ENCODE measurements at regions not wholly inside any gene's neighbourhood (a gene's known extent, or its start where the extent isn't known, plus 50 kb on each side); places are given as distances from the start of the nearest gene placed in this dataset.
"Not testable (repeated sequence)": the region's sequence is repeated elsewhere in the genome, so short reads cannot be mapped to it uniquely, and the experiment has no call there.

DNA sequence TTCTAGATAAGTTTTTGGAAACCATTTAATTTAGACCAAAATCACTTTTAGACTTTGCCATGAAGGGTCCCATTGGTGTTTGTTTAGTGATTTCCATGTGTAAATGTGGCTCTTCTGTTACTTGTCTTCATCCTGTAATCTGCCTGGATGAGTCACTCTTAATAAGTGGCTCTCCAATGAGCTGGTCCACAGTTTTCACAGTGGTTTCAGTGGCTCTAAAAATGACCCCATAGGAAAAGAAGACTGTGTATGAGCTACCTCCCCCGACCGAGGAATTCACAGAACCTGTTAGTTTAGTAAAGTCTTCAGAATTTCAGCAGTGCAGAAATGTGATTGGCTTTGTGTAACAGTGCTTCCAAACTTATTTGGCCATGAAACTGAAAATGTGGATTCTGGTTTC, 492.0 kb upstream of the MARCKS start:
- TF ChIP-seq, protein P1, sequence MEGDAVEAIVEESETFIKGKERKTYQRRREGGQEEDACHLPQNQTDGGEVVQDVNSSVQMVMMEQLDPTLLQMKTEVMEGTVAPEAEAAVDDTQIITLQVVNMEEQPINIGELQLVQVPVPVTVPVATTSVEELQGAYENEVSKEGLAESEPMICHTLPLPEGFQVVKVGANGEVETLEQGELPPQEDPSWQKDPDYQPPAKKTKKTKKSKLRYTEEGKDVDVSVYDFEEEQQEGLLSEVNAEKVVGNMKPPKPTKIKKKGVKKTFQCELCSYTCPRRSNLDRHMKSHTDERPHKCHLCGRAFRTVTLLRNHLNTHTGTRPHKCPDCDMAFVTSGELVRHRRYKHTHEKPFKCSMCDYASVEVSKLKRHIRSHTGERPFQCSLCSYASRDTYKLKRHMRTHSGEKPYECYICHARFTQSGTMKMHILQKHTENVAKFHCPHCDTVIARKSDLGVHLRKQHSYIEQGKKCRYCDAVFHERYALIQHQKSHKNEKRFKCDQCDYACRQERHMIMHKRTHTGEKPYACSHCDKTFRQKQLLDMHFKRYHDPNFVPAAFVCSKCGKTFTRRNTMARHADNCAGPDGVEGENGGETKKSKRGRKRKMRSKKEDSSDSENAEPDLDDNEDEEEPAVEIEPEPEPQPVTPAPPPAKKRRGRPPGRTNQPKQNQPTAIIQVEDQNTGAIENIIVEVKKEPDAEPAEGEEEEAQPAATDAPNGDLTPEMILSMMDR (IDR thresholded peaks at IDR 0.05; ENCODE audit: low read length), result no peak
- TF ChIP-seq EZH2 (optimal IDR thresholded peaks at IDR 0.05; ENCODE audit: low read depth, low read length) (no peak), EZH2phosphoT487 (IDR thresholded peaks at IDR 0.05; ENCODE audit: low read length) (no peak)
- Histone ChIP-seq H3K9me3 (replicated peaks; ENCODE audit: insufficient read depth, low read length) (no peaks in the 10 kb centered on the region), H3F3A (ENCODE audit: insufficient read depth, low read length) (no peaks in the 10 kb centered on the region), H3K4me1 (ENCODE audit: low read length) (no peaks in the 10 kb centered on the region), H3K27ac (ENCODE audit: low read length) (no peak overlapping the region), H3K9me2 (replicated peaks; ENCODE audit: insufficient read depth, low read length) (no peaks in the 10 kb centered on the region), H4K20me1 (ENCODE audit: insufficient read depth, low read length) (no peaks in the 10 kb centered on the region), H3K27me3 (replicated peaks; ENCODE audit: insufficient read depth, low read length) (no peaks in the 10 kb centered on the region), H3K4me2 (ENCODE audit: low read depth, low read length) (no peak overlapping the region), H3K4me3 (ENCODE audit: low read length) (no peak overlapping the region), H3K36me3 (replicated peaks; ENCODE audit: insufficient read depth, low read length) (no peaks in the 10 kb centered on the region), H2AFZ (ENCODE audit: low read length) (no peak overlapping the region), H3K79me2 (ENCODE audit: low read length) (no peaks in the 10 kb centered on the region), H3K9ac (ENCODE audit: low read length) (no peak overlapping the region)
- DNase-seq, result no peak

DNA sequence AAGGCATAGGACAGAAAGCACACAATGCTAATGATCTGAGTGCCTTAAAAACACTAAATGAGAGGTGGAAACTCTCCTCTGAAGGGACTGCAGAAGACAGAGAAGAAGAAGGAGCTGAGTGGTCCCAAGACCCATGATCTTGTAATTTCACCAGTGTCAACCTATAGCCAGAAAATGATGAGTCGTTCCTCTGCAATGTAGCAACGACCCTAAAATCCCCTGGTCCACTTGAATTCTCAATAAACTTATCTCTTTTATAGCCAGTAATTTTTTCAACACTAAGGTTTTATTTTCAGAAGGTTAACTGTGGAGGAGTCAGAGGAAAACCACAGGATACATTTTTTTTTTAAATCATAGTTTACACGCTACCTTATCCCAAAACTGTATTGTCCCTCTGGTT, 490.6 kb upstream of the MARCKS start:
- Histone ChIP-seq H3K4me1 (ENCODE audit: low read length) (no peaks in the 10 kb centered on the region), H3K36me3 (replicated peaks; ENCODE audit: insufficient read depth, low read length) (no peaks in the 10 kb centered on the region), H3K4me3 (ENCODE audit: low read length) (no peak overlapping the region), H3K27ac (ENCODE audit: low read length) (no peak overlapping the region), H3K9me2 (replicated peaks; ENCODE audit: insufficient read depth, low read length) (no peaks in the 10 kb centered on the region), H3F3A (ENCODE audit: insufficient read depth, low read length) (no peaks in the 10 kb centered on the region), H3K27me3 (replicated peaks; ENCODE audit: insufficient read depth, low read length) (no peaks in the 10 kb centered on the region), H4K20me1 (ENCODE audit: insufficient read depth, low read length) (no peaks in the 10 kb centered on the region), H3K9ac (ENCODE audit: low read length) (no peak overlapping the region), H3K9me3 (replicated peaks; ENCODE audit: insufficient read depth, low read length) (no peaks in the 10 kb centered on the region), H2AFZ (ENCODE audit: low read length) (no peak overlapping the region), H3K4me2 (ENCODE audit: low read depth, low read length) (no peak overlapping the region), H3K79me2 (ENCODE audit: low read length) (no peaks in the 10 kb centered on the region)
- no peak for TF ChIP-seq EZH2phosphoT487 (IDR thresholded peaks at IDR 0.05; ENCODE audit: low read length)
- DNase-seq, result no peak

GRCh38 chr6:113370508-113371502, 486.3 kb upstream of the MARCKS start:
- H3K9me2 ChIP-seq (replicated peaks; ENCODE audit: insufficient read depth, low read length), result no peaks in the 10 kb centered on the region
- H3K9ac ChIP-seq (ENCODE audit: low read length), result no peak overlapping the region
- H3F3A ChIP-seq (ENCODE audit: insufficient read depth, low read length), result no peaks in the 10 kb centered on the region
- H2AFZ ChIP-seq (ENCODE audit: low read length), result no peak overlapping the region
- no peaks in the 10 kb centered on the region for H3K79me2 ChIP-seq (ENCODE audit: low read length)
- H3K4me3 ChIP-seq (ENCODE audit: low read length), result no peak overlapping the region
- H4K20me1 ChIP-seq (ENCODE audit: insufficient read depth, low read length), result no peaks in the 10 kb centered on the region
- H3K4me2 ChIP-seq (ENCODE audit: low read depth, low read length), result no peak overlapping the region
- DNase-seq, result no peak
- no peaks in the 10 kb centered on the region for H3K9me3 ChIP-seq (replicated peaks; ENCODE audit: insufficient read depth, low read length)
- H3K36me3 ChIP-seq (replicated peaks; ENCODE audit: insufficient read depth, low read length), result no peaks in the 10 kb centered on the region
- no peaks in the 10 kb centered on the region for H3K27me3 ChIP-seq (replicated peaks; ENCODE audit: insufficient read depth, low read length)
- H3K27ac ChIP-seq (ENCODE audit: low read length), result no peak overlapping the region
- no peaks in the 10 kb centered on the region for H3K4me1 ChIP-seq (ENCODE audit: low read length)
- TF ChIP-seq EZH2 (optimal IDR thresholded peaks at IDR 0.05; ENCODE audit: low read depth, low read length) (no peak), EZH2phosphoT487 (IDR thresholded peaks at IDR 0.05; ENCODE audit: low read length) (no peak)
- TF ChIP-seq, protein P1 (IDR thresholded peaks at IDR 0.05; ENCODE audit: low read length), result no peak

DNA sequence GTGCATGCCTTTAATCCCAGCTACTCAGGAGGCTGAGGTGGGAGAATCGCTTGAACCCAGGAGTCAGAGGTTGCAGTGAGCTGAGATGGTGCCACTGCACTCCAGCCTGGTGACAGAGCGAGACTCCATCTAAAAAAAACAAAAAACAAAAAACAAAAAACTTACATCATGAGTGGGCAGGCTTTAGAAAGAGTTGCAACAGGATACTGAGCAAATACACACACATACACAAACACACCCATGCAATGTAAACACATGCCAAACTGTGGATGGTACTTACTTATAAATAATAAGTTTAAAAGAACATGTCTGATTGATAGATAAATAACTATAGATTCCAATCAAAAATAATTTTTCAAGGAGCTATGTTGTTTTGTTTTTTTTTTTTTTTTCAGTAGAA, 481.7 kb upstream of the MARCKS start:
- H3K27me3 ChIP-seq (replicated peaks; ENCODE audit: insufficient read depth, low read length); H3K9ac ChIP-seq (ENCODE audit: low read length); H3K4me2 ChIP-seq (ENCODE audit: low read depth, low read length); H3K4me3 ChIP-seq (ENCODE audit: low read length); H3K9me3 ChIP-seq (replicated peaks; ENCODE audit: insufficient read depth, low read length); H3F3A ChIP-seq (ENCODE audit: insufficient read depth, low read length); H2AFZ ChIP-seq (ENCODE audit: low read length); H3K27ac ChIP-seq (ENCODE audit: low read length); DNase-seq; H3K79me2 ChIP-seq (ENCODE audit: low read length); H4K20me1 ChIP-seq (ENCODE audit: insufficient read depth, low read length); H3K4me1 ChIP-seq (ENCODE audit: low read length); H3K36me3 ChIP-seq (replicated peaks; ENCODE audit: insufficient read depth, low read length); H3K9me2 ChIP-seq (replicated peaks; ENCODE audit: insufficient read depth, low read length): not testable (repeated sequence)

Measured in MM.1S (cell line).